Left lobe of liver (tissue), 2 donors: ENCODE measurements at regions not wholly inside any gene's neighbourhood (a gene's known extent, or its start where the extent isn't known, plus 50 kb on each side); places are given as distances from the start of the nearest gene placed in this dataset.

Experiments used
- ATAC-seq: fragments of 200-7000 bp; cut with Tn5 transposase; one replicate; pipeline ENCODE4 v1.9.1; 2020; ENCODE audit warnings: mild to moderate bottlenecking, moderate library complexity
- DNase-seq: peaks from one replicate; pipeline ENCODE4 v3.0.0-alpha.2; 2020; ENCODE audit warnings: low spot score
- donor health status: DM: no; HTN: no; CAD: no; lungs with moderate emphysema.
- donor health status: DM: no; HTN: yes; CAD: no.

- no peak for ATAC-seq
Measured at GRCh38 chr3:162269636-162270458, 773.2 kb downstream of the OTOL1 start.

GRCh38 chr3:162274070-162274469 is 777.5 kb downstream of the OTOL1 start:
- DNase-seq (no peak), ATAC-seq (no peak)

More at GRCh38 chr3:162269636-162270458, 773.2 kb downstream of the OTOL1 start:
- DNase-seq, result no peak

GRCh38 chr3:162278834-162279233 is 782.2 kb downstream of the OTOL1 start:
- ATAC-seq (no peak), DNase-seq (no peak)

- DNase-seq (no peak), ATAC-seq (no peak)
Measured at GRCh38 chr3:162285259-162285658, 788.7 kb downstream of the OTOL1 start.

GRCh38 chr3:162287600-162287999 is 791.0 kb downstream of the OTOL1 start:
- ATAC-seq, result no peak

GRCh38 chr3:162292409-162292808 is 795.8 kb downstream of the OTOL1 start:
- ATAC-seq (no peak), DNase-seq (no peak)

More at GRCh38 chr3:162287600-162287999, 791.0 kb downstream of the OTOL1 start:
- no peak for DNase-seq

GRCh38 chr3:162295323-162295983 is 798.8 kb downstream of the OTOL1 start:
- ATAC-seq (no peak), DNase-seq (no peak)

GRCh38 chr3:162302983-162303624 is 806.5 kb downstream of the OTOL1 start:
- ATAC-seq, result no peak
- DNase-seq, result no peak

GRCh38 chr3:162317046-162317445 is 820.4 kb downstream of the OTOL1 start:
- no peak for ATAC-seq

GRCh38 chr3:162328649-162329048 is 832.0 kb downstream of the OTOL1 start:
- no peak for DNase-seq

More at GRCh38 chr3:162317046-162317445, 820.4 kb downstream of the OTOL1 start:
- DNase-seq, result no peak

GRCh38 chr3:162329514-162329913 is 832.9 kb downstream of the OTOL1 start:
- DNase-seq (no peak), ATAC-seq (no peak)

More at GRCh38 chr3:162328649-162329048, 832.0 kb downstream of the OTOL1 start:
- no peak for ATAC-seq

- ATAC-seq, result no peak
- DNase-seq, result no peak
Measured at GRCh38 chr3:162332344-162332743, 835.7 kb downstream of the OTOL1 start.

GRCh38 chr3:162334537-162334936 is 837.9 kb downstream of the OTOL1 start:
- DNase-seq, result no peak

GRCh38 chr3:162337630-162338029 is 841.0 kb downstream of the OTOL1 start:
- ATAC-seq (no peak), DNase-seq (no peak)

More at GRCh38 chr3:162334537-162334936, 837.9 kb downstream of the OTOL1 start:
- no peak for ATAC-seq

- ATAC-seq, result no peak
- no peak for DNase-seq
Measured at GRCh38 chr3:162338514-162338913, 841.9 kb downstream of the OTOL1 start.

- no peak for ATAC-seq
- no peak for DNase-seq
Measured at GRCh38 chr3:162348912-162349311, 852.3 kb downstream of the OTOL1 start.

- ATAC-seq, result no peak
- no peak for DNase-seq
Measured at GRCh38 chr3:162353414-162353813, 856.8 kb downstream of the OTOL1 start.

- DNase-seq (no peak), ATAC-seq (no peak)
Measured at GRCh38 chr3:162354356-162354755, 857.7 kb downstream of the OTOL1 start.

- ATAC-seq (no peak), DNase-seq (no peak)
Measured at GRCh38 chr3:162365066-162365719, 868.6 kb downstream of the OTOL1 start.

- ATAC-seq (no peak), DNase-seq (no peak)
Measured at GRCh38 chr3:162366166-162366766, 869.7 kb downstream of the OTOL1 start.
